ENCODE measurements at regions not wholly inside any gene's neighbourhood (a gene's known extent, or its start where the extent isn't known, plus 50 kb on each side); places are given as distances from the start of the nearest gene placed in this dataset.

GRCh38 chr15:87805117-87805820 is 451.3 kb downstream of the NTRK3 start:
- H3K36me3 ChIP-seq (ENCODE audit: insufficient read depth, low read length): no peaks in the 10 kb centered on the region
- 88% methylated on average over 4 of the region's 4 CpGs for WGBS
- H3K9ac ChIP-seq (ENCODE audit: low read depth, low read length): no peak overlapping the region
- H3K4me3 ChIP-seq (ENCODE audit: low read length): no peak overlapping the region
- H3K27me3 ChIP-seq (ENCODE audit: insufficient read depth, low read length): no peaks in the 10 kb centered on the region
- no peaks in the 10 kb centered on the region for H3K9me3 ChIP-seq (ENCODE audit: insufficient read depth, low read depth, low read length)
- H3K27ac ChIP-seq (ENCODE audit: low read depth, low read length): no peak overlapping the region
- no peaks in the 10 kb centered on the region for H3K4me1 ChIP-seq (ENCODE audit: insufficient read depth, low read length)

- Histone ChIP-seq H3K4me1 (ENCODE audit: insufficient read depth, low read length) (no peaks in the 10 kb centered on the region), H3K9ac (ENCODE audit: low read depth, low read length) (no peak overlapping the region), H3K36me3 (ENCODE audit: insufficient read depth, low read length) (no peaks in the 10 kb centered on the region), H3K4me3 (ENCODE audit: low read length) (no peak overlapping the region), H3K27ac (ENCODE audit: low read depth, low read length) (no peak overlapping the region), H3K27me3 (ENCODE audit: insufficient read depth, low read length) (no peaks in the 10 kb centered on the region), H3K9me3 (ENCODE audit: insufficient read depth, low read depth, low read length) (no peaks in the 10 kb centered on the region)
Measured at GRCh38 chr15:87804451-87804850, 452.1 kb downstream of the NTRK3 start.

GRCh38 chr15:87799838-87800237 is 456.7 kb downstream of the NTRK3 start:
- H3K9me3 ChIP-seq (ENCODE audit: insufficient read depth, low read depth, low read length): no peaks in the 10 kb centered on the region
- no peak overlapping the region for H3K4me3 ChIP-seq (ENCODE audit: low read length)
- no CpG with 5 or more reads among the region's 2 CpGs for WGBS
- no peak overlapping the region for H3K27ac ChIP-seq (ENCODE audit: low read depth, low read length)
- no peak overlapping the region for H3K9ac ChIP-seq (ENCODE audit: low read depth, low read length)
- no peaks in the 10 kb centered on the region for H3K36me3 ChIP-seq (ENCODE audit: insufficient read depth, low read length)
- H3K27me3 ChIP-seq (ENCODE audit: insufficient read depth, low read length): no peaks in the 10 kb centered on the region
- no peaks in the 10 kb centered on the region for H3K4me1 ChIP-seq (ENCODE audit: insufficient read depth, low read length)

- 100% methylated on average over 2 of the region's 3 CpGs for WGBS
- H3K9ac ChIP-seq (ENCODE audit: low read depth, low read length): no peak overlapping the region
- H3K4me3 ChIP-seq (ENCODE audit: low read length): no peak overlapping the region
- no peaks in the 10 kb centered on the region for H3K36me3 ChIP-seq (ENCODE audit: insufficient read depth, low read length)
- no peaks in the 10 kb centered on the region for H3K9me3 ChIP-seq (ENCODE audit: insufficient read depth, low read depth, low read length)
- H3K4me1 ChIP-seq (ENCODE audit: insufficient read depth, low read length): no peaks in the 10 kb centered on the region
- no peak overlapping the region for H3K27ac ChIP-seq (ENCODE audit: low read depth, low read length)
- H3K27me3 ChIP-seq (ENCODE audit: insufficient read depth, low read length): no peaks in the 10 kb centered on the region
Measured at GRCh38 chr15:87799428-87799827, 457.1 kb downstream of the NTRK3 start.

GRCh38 chr15:87793725-87794124 is 462.8 kb downstream of the NTRK3 start:
- Histone ChIP-seq H3K4me3 (ENCODE audit: low read length) (no peak overlapping the region), H3K36me3 (ENCODE audit: insufficient read depth, low read length) (no peaks in the 10 kb centered on the region), H3K9me3 (ENCODE audit: insufficient read depth, low read depth, low read length) (no peaks in the 10 kb centered on the region)

GRCh38 chr15:87792250-87793040 is 464.1 kb downstream of the NTRK3 start:
- Histone ChIP-seq H3K27me3 (ENCODE audit: insufficient read depth, low read length) (no peaks in the 10 kb centered on the region), H3K9ac (ENCODE audit: low read depth, low read length) (no peak overlapping the region), H3K9me3 (ENCODE audit: insufficient read depth, low read depth, low read length) (no peaks in the 10 kb centered on the region), H3K36me3 (ENCODE audit: insufficient read depth, low read length) (no peaks in the 10 kb centered on the region), H3K27ac (ENCODE audit: low read depth, low read length) (no peak overlapping the region), H3K4me1 (ENCODE audit: insufficient read depth, low read length) (no peaks in the 10 kb centered on the region), H3K4me3 (ENCODE audit: low read length) (no peak overlapping the region)
- 75% methylated on average over 4 of the region's 6 CpGs for WGBS

More at GRCh38 chr15:87793725-87794124, 462.8 kb downstream of the NTRK3 start:
- Histone ChIP-seq H3K9ac (ENCODE audit: low read depth, low read length) (no peak overlapping the region), H3K27me3 (ENCODE audit: insufficient read depth, low read length) (no peaks in the 10 kb centered on the region), H3K4me1 (ENCODE audit: insufficient read depth, low read length) (no peaks in the 10 kb centered on the region), H3K27ac (ENCODE audit: low read depth, low read length) (no peak overlapping the region)
- WGBS: 93% methylated on average over 4 of the region's 4 CpGs

GRCh38 chr15:87781959-87782625 is 474.4 kb downstream of the NTRK3 start:
- 83% methylated on average over 4 of the region's 5 CpGs for WGBS
- Histone ChIP-seq H3K36me3 (ENCODE audit: insufficient read depth, low read length) (no peaks in the 10 kb centered on the region), H3K4me1 (ENCODE audit: insufficient read depth, low read length) (no peaks in the 10 kb centered on the region), H3K27me3 (ENCODE audit: insufficient read depth, low read length) (no peaks in the 10 kb centered on the region), H3K9ac (ENCODE audit: low read depth, low read length) (no peak overlapping the region), H3K9me3 (ENCODE audit: insufficient read depth, low read depth, low read length) (no peaks in the 10 kb centered on the region), H3K4me3 (ENCODE audit: low read length) (no peak overlapping the region), H3K27ac (ENCODE audit: low read depth, low read length) (no peak overlapping the region)

GRCh38 chr15:87779746-87780145 is 476.8 kb downstream of the NTRK3 start:
- no peak overlapping the region for H3K9ac ChIP-seq (ENCODE audit: low read depth, low read length)
- no peak overlapping the region for H3K4me3 ChIP-seq (ENCODE audit: low read length)
- H3K9me3 ChIP-seq (ENCODE audit: insufficient read depth, low read depth, low read length): no peaks in the 10 kb centered on the region
- WGBS: 91% methylated on average over 5 of the region's 5 CpGs
- no peaks in the 10 kb centered on the region for H3K27me3 ChIP-seq (ENCODE audit: insufficient read depth, low read length)
- H3K36me3 ChIP-seq (ENCODE audit: insufficient read depth, low read length): no peaks in the 10 kb centered on the region
- H3K27ac ChIP-seq (ENCODE audit: low read depth, low read length): no peak overlapping the region
- H3K4me1 ChIP-seq (ENCODE audit: insufficient read depth, low read length): no peaks in the 10 kb centered on the region

- Histone ChIP-seq H3K9me3 (ENCODE audit: insufficient read depth, low read depth, low read length) (no peaks in the 10 kb centered on the region), H3K9ac (ENCODE audit: low read depth, low read length) (no peak overlapping the region), H3K36me3 (ENCODE audit: insufficient read depth, low read length) (no peaks in the 10 kb centered on the region), H3K4me1 (ENCODE audit: insufficient read depth, low read length) (no peaks in the 10 kb centered on the region), H3K4me3 (ENCODE audit: low read length) (no peak overlapping the region), H3K27ac (ENCODE audit: low read depth, low read length) (no peak overlapping the region), H3K27me3 (ENCODE audit: insufficient read depth, low read length) (no peaks in the 10 kb centered on the region)
- 82% methylated on average over 10 of the region's 11 CpGs for WGBS
Measured at GRCh38 chr15:87778358-87778757, 478.2 kb downstream of the NTRK3 start.

- Histone ChIP-seq H3K4me3 (ENCODE audit: low read length) (no peak overlapping the region), H3K4me1 (ENCODE audit: insufficient read depth, low read length) (no peaks in the 10 kb centered on the region), H3K9ac (ENCODE audit: low read depth, low read length) (no peak overlapping the region), H3K27me3 (ENCODE audit: insufficient read depth, low read length) (no peaks in the 10 kb centered on the region), H3K36me3 (ENCODE audit: insufficient read depth, low read length) (no peaks in the 10 kb centered on the region), H3K9me3 (ENCODE audit: insufficient read depth, low read depth, low read length) (no peaks in the 10 kb centered on the region), H3K27ac (ENCODE audit: low read depth, low read length) (no peak overlapping the region)
- WGBS: 92% methylated on average over 3 of the region's 3 CpGs
Measured at GRCh38 chr15:87777054-87777561, 479.4 kb downstream of the NTRK3 start.

- 92% methylated on average over 3 of the region's 3 CpGs for WGBS
- H3K36me3 ChIP-seq (ENCODE audit: insufficient read depth, low read length): no peaks in the 10 kb centered on the region
- H3K4me1 ChIP-seq (ENCODE audit: insufficient read depth, low read length): peaks cover 15% of the 10 kb centered on the region
- no peak overlapping the region for H3K9ac ChIP-seq (ENCODE audit: low read depth, low read length)
- no peaks in the 10 kb centered on the region for H3K9me3 ChIP-seq (ENCODE audit: insufficient read depth, low read depth, low read length)
- no peak overlapping the region for H3K27ac ChIP-seq (ENCODE audit: low read depth, low read length)
- no peaks in the 10 kb centered on the region for H3K27me3 ChIP-seq (ENCODE audit: insufficient read depth, low read length)
- H3K4me3 ChIP-seq (ENCODE audit: low read length): no peak overlapping the region
Measured at GRCh38 chr15:87767516-87767915, 489.0 kb downstream of the NTRK3 start.

All from HUES64 (cell line).